Spleen (tissue), 7 donors: ENCODE measurements at regions not wholly inside any gene's neighbourhood (a gene's known extent, or its start where the extent isn't known, plus 50 kb on each side); places are given as distances from the start of the nearest gene placed in this dataset.

Experiments used
- CTCF ChIP-seq, 11 experiments: fragments of 200-600 bp in 7 of 11; fragments of 450-650 bp in 4 of 11; sonication (generic) in 4 of 11; IDR thresholded peaks in 8 of 11; conservative IDR thresholded peaks in 3 of 11; 1 replicate in 7 of 11; 2 replicates in 4 of 11; pipeline versions ENCODE4 v1.4.0 to v1.8.0; 2016 to 2021; ENCODE audit warnings: antibody characterized with exemption in 11 of 11, inconsistent platforms in 4 of 11, mild to moderate bottlenecking in 1 of 11
- POLR2AphosphoS5 ChIP-seq, 3 donors: sonication (generic); formaldehyde crosslinking; IDR thresholded peaks; one replicate each; pipeline ENCODE4 v1.5.1; 2017; ENCODE audit warnings: antibody characterized with exemption in 3 of 3
- donor health status: DM: no; HTN: no; CAD: no; lungs with moderate emphysema.
- donor health status: DM: no; HTN: no; CAD: no.
- donor health status: DM: no; HTN: no; CAD: no.

GRCh38 chr1:95396557-95396956, 162.5 kb downstream of the RWDD3 start:
- TF ChIP-seq POLR2AphosphoS5 (IDR thresholded peaks at IDR 0.05) (no peak), CTCF (IDR thresholded peaks at IDR 0.05 in 8 of 11, conservative IDR thresholded peaks at IDR 0.05 in 3 of 11) (no peak)
